ENCODE measurements at regions not wholly inside any gene's neighbourhood (a gene's known extent, or its start where the extent isn't known, plus 50 kb on each side); places are given as distances from the start of the nearest gene placed in this dataset.

DNA sequence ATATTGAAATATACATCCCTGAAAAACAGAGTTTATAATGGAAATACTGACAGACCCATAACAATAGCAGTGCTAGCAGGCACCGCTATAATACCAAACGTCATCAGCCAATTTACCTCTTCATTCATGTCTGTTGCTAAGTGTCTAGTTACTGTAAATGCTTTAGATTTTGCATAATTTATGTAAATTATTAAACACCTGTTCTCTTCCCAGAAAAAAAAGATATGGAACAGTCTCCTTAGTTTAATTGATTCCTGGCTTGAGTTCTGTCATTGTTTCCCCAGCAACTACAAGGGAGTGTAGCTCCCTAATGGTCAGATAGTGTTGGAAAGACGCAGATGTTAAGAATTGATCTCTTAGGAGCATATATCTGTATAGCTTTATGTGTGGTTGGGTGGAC lies 817.9 kb upstream of the ADGRL2 start:
- no peaks in the 10 kb centered on the region for H3K4me1 ChIP-seq
- H3K4me3 ChIP-seq, result no peak overlapping the region
- no peaks in the 10 kb centered on the region for H3K9me3 ChIP-seq
- no peaks in the 10 kb centered on the region for H3K27me3 ChIP-seq
- TF ChIP-seq POLR2A (IDR thresholded peaks at IDR 0.05), result no peak
- TF ChIP-seq, protein P1, sequence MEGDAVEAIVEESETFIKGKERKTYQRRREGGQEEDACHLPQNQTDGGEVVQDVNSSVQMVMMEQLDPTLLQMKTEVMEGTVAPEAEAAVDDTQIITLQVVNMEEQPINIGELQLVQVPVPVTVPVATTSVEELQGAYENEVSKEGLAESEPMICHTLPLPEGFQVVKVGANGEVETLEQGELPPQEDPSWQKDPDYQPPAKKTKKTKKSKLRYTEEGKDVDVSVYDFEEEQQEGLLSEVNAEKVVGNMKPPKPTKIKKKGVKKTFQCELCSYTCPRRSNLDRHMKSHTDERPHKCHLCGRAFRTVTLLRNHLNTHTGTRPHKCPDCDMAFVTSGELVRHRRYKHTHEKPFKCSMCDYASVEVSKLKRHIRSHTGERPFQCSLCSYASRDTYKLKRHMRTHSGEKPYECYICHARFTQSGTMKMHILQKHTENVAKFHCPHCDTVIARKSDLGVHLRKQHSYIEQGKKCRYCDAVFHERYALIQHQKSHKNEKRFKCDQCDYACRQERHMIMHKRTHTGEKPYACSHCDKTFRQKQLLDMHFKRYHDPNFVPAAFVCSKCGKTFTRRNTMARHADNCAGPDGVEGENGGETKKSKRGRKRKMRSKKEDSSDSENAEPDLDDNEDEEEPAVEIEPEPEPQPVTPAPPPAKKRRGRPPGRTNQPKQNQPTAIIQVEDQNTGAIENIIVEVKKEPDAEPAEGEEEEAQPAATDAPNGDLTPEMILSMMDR (IDR thresholded peaks at IDR 0.05 in 4 of 5, conservative IDR thresholded peaks at IDR 0.05 in 1 of 5), result no peak
- intact Hi-C loops (cut with DNase I; ENCODE audit: low total_unique reads), result no loop called here
- in situ Hi-C loops (cut with MboI; ENCODE audit: low sequenced_read_pairs in 4 of 4), result no loop called here
- H3K27ac ChIP-seq, result no peak overlapping the region
- no peaks in the 10 kb centered on the region for H3K36me3 ChIP-seq
- ATAC-seq (no peak), DNase-seq (no peak)

DNA sequence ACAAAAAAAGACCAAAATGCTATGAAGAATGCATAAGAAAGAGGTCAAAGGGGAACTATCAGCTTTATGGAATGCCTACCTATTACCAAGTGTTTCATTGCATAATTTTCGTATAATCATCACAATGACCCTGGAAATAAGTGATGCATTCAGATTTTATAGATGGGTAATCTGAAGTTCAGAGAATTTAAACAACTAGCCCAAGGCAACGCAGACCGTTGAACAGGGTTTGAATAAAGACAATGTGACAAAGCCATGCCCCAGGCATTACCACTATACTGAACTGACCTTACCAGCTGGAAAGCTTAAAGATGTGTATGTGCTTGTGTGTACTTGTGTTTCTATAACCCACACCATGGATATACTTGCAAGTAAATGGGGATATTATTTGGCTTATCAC lies 827.6 kb upstream of the ADGRL2 start:
- no peak for TF ChIP-seq POLR2A (IDR thresholded peaks at IDR 0.05)
- TF ChIP-seq, protein P1 (IDR thresholded peaks at IDR 0.05 in 4 of 5, conservative IDR thresholded peaks at IDR 0.05 in 1 of 5), result no peak
- H3K36me3 ChIP-seq, result no peaks in the 10 kb centered on the region
- H3K27me3 ChIP-seq, result no peaks in the 10 kb centered on the region
- no peak for DNase-seq
- H3K4me3 ChIP-seq, result no peak overlapping the region
- in situ Hi-C loops (cut with MboI; ENCODE audit: low sequenced_read_pairs in 4 of 4) (no loop called here), intact Hi-C loops (cut with DNase I; ENCODE audit: low total_unique reads) (no loop called here)
- H3K9me3 ChIP-seq, result no peaks in the 10 kb centered on the region
- no peak overlapping the region for H3K27ac ChIP-seq
- no peak for ATAC-seq
- H3K4me1 ChIP-seq, result no peaks in the 10 kb centered on the region

DNA sequence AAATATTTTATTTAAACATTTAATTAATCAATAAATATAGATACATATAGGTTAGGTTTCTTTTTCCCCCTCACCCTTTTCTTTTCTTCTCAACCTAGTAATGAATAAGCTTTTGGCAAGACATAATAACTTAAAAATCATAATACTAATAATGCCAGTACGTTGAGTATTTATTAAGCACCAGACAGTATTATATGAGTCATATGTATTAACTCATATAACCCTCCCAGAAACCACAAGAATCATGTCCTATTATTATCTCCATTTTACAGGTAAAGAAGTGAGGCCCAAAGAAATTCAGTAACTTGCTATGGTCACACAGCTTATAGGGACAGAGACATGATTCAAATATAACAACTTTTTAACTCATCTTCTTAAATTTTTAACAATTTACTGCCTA lies 834.5 kb upstream of the ADGRL2 start:
- no peak for TF ChIP-seq POLR2A (IDR thresholded peaks at IDR 0.05)
- TF ChIP-seq, protein P1 (IDR thresholded peaks at IDR 0.05 in 4 of 5, conservative IDR thresholded peaks at IDR 0.05 in 1 of 5), result no peak
- ATAC-seq (no peak), DNase-seq (no peak)
- Histone ChIP-seq H3K36me3 (no peaks in the 10 kb centered on the region), H3K27me3 (no peaks in the 10 kb centered on the region), H3K4me3 (no peak overlapping the region), H3K27ac (no peak overlapping the region), H3K4me1 (no peaks in the 10 kb centered on the region), H3K9me3 (no peaks in the 10 kb centered on the region)
- in situ Hi-C loops (cut with MboI; ENCODE audit: low sequenced_read_pairs in 4 of 4), result no loop called here
- intact Hi-C loops (cut with DNase I; ENCODE audit: low total_unique reads), result no loop called here

DNA sequence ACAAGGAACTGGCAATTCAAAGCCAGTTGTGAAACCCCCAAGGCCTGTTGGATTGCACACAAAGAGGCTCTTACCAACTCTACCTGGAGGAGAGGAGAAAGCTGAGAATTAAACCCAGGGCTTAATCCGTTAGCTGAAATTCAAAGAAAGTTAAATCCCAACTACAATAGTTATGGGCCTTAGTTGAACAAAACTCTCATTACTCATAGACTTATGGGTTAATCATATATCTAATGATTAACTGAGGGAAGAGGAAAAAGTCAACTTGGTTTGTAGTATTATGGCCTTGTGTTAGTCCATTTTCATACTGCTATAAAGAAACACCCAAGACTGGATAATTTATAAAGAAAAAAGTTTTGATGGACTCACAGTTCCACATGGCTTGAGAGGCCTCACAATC lies 838.2 kb upstream of the ADGRL2 start:
- intact Hi-C loops (cut with DNase I; ENCODE audit: low total_unique reads), result no loop called here
- no peaks in the 10 kb centered on the region for H3K9me3 ChIP-seq

More for the DNA sequence above, 838.2 kb upstream of the ADGRL2 start:
- no peak for DNase-seq
- Histone ChIP-seq H3K27me3 (no peaks in the 10 kb centered on the region), H3K27ac (no peak overlapping the region), H3K4me1 (no peaks in the 10 kb centered on the region), H3K4me3 (no peak overlapping the region), H3K36me3 (no peaks in the 10 kb centered on the region)
- no peak for ATAC-seq
- in situ Hi-C loops (cut with MboI; ENCODE audit: low sequenced_read_pairs in 4 of 4), result no loop called here
- TF ChIP-seq, protein P1 (IDR thresholded peaks at IDR 0.05 in 4 of 5, conservative IDR thresholded peaks at IDR 0.05 in 1 of 5), result no peak
- no peak for TF ChIP-seq POLR2A (IDR thresholded peaks at IDR 0.05)
